Tibial nerve (tissue), 4 donors: ENCODE measurements at regions not wholly inside any gene's neighbourhood (a gene's known extent, or its start where the extent isn't known, plus 50 kb on each side); places are given as distances from the start of the nearest gene placed in this dataset.

Experiments
- DNase-seq, 2 donors: peaks; one replicate each; pipeline ENCODE4 v3.0.0-alpha.2; 2019; ENCODE audit warnings: low spot score in 2 of 2
- H3K27ac ChIP-seq, 4 donors: fragments of 200-600 bp; sonication (generic) in 3 of 4; one replicate each; pipeline ENCODE4 v1.5.1; 2017 to 2019; ENCODE audit warnings: mild to moderate bottlenecking in 1 of 4
- H3K27me3 ChIP-seq, 2 donors: fragments of 200-600 bp; sonication (generic) in 1 of 2; one replicate each; pipeline versions ENCODE4 v1.5.1 to v1.6.0; 2017 to 2019
- H3K36me3 ChIP-seq, 3 donors: fragments of 200-600 bp; sonication (generic); one replicate each; pipeline ENCODE4 v1.5.1; 2018 to 2019
- H3K4me1 ChIP-seq, 4 donors: fragments of 200-600 bp; sonication (generic) in 3 of 4; one replicate each; pipeline ENCODE4 v1.5.1; 2017 to 2019
- H3K4me3 ChIP-seq, 4 donors: fragments of 200-600 bp; sonication (generic) in 3 of 4; one replicate each; pipeline ENCODE4 v1.5.1; 2017 to 2019; ENCODE audit warnings: mild to moderate bottlenecking in 1 of 4, moderate library complexity in 1 of 4
- H3K9me3 ChIP-seq, 4 donors: fragments of 200-600 bp; sonication (generic) in 3 of 4; one replicate each; pipeline ENCODE4 v1.5.1; 2017 to 2019
- EP300 ChIP-seq, 2 donors: sonication (generic); formaldehyde crosslinking; IDR thresholded peaks; one replicate each; pipeline ENCODE4 v1.6.1; 2017; ENCODE audit warnings: antibody characterized with exemption in 2 of 2, mild to moderate bottlenecking in 1 of 2
- POLR2A ChIP-seq, 2 donors: fragments of 450-650 bp; IDR thresholded peaks; one replicate each; pipeline ENCODE4 v1.6.1; 2017; ENCODE audit warnings: antibody characterized with exemption in 2 of 2, mild to moderate bottlenecking in 2 of 2, moderate library complexity in 2 of 2
- WGBS, 2 donors: methylation state at CpG; one replicate each; pipeline ENCODE4 v1.1.5; 2018; 5-methylcytosine and 5-hydroxymethylcytosine counted together
- TF ChIP-seq, protein P1 (sequence below), 5 experiments: fragments of 200-600 bp in 3 of 5; fragments of 450-650 bp in 2 of 5; sonication (generic) in 3 of 5; IDR thresholded peaks; one replicate each; pipeline ENCODE4 v1.5.1; 2016 to 2019; ENCODE audit warnings: antibody characterized with exemption in 5 of 5, mild to moderate bottlenecking in 3 of 5, moderate library complexity in 2 of 5

DNA sequence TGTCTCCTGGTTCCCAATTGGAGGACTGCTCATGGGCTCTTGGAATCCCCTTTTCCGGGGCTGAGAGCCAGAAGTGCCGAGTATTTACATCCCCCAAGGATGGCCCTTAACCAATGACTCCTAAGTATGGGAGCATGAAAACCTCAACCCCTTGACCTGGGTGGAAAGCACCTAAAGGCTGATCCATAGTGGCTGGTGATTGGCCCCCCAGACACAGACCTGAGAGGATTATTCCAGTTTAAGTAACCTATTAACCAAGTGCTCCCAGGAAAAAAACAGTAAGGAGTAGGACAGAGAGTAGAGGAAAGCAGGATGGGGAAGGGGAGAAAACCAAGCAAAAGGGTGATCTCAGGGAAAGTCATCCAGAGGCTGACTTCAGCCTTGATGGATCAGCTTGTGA is 206.1 kb upstream of the RND3 start:
- Histone ChIP-seq H3K27me3 (no peaks in the 10 kb centered on the region), H3K27ac (no peak overlapping the region), H3K36me3 (no peaks in the 10 kb centered on the region), H3K4me3 (no peak overlapping the region), H3K9me3 (no peaks in the 10 kb centered on the region), H3K4me1 (peaks cover 0 to 23% (median 3%) of the 10 kb centered on the region in 4 donors)
- no peak for DNase-seq
- 79 to 85% methylated on average over 2 of the region's 2 CpGs for WGBS, 2 donors
- TF ChIP-seq EP300 (IDR thresholded peaks at IDR 0.05): no peak
- TF ChIP-seq, protein P1, sequence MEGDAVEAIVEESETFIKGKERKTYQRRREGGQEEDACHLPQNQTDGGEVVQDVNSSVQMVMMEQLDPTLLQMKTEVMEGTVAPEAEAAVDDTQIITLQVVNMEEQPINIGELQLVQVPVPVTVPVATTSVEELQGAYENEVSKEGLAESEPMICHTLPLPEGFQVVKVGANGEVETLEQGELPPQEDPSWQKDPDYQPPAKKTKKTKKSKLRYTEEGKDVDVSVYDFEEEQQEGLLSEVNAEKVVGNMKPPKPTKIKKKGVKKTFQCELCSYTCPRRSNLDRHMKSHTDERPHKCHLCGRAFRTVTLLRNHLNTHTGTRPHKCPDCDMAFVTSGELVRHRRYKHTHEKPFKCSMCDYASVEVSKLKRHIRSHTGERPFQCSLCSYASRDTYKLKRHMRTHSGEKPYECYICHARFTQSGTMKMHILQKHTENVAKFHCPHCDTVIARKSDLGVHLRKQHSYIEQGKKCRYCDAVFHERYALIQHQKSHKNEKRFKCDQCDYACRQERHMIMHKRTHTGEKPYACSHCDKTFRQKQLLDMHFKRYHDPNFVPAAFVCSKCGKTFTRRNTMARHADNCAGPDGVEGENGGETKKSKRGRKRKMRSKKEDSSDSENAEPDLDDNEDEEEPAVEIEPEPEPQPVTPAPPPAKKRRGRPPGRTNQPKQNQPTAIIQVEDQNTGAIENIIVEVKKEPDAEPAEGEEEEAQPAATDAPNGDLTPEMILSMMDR (IDR thresholded peaks at IDR 0.05): no peak
- no peak for TF ChIP-seq POLR2A (IDR thresholded peaks at IDR 0.05)

DNA sequence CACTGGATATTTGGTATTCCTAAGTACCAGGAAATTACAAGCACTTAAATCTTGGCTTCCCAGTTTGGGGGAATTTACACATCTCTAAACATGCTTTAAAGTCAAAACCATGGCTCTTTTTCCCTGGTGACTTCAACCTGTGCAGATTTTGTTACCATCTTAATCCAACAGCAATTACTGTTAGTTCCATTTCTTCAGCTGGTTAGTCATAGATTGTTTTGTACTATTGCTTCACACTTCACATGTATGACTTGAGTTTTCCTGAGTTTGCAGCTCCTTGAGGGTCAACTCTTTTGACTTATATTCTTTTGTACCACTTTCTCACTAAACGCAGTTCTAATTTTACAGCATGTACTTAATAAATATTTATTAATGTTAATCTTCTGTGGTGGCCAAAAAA is 203.4 kb upstream of the RND3 start:
- Histone ChIP-seq H3K27ac (no peak overlapping the region), H3K9me3 (no peaks in the 10 kb centered on the region), H3K4me3 (no peak overlapping the region), H3K36me3 (no peaks in the 10 kb centered on the region), H3K27me3 (no peaks in the 10 kb centered on the region), H3K4me1 (peaks cover 0 to 10% (median 3%) of the 10 kb centered on the region in 4 donors)
- WGBS, 2 donors: 85 to 96% methylated on average over 1 of the region's 1 CpG
- TF ChIP-seq, protein P1 (IDR thresholded peaks at IDR 0.05): no peak
- TF ChIP-seq POLR2A (IDR thresholded peaks at IDR 0.05) (no peak), EP300 (IDR thresholded peaks at IDR 0.05) (no peak)
- no peak for DNase-seq

DNA sequence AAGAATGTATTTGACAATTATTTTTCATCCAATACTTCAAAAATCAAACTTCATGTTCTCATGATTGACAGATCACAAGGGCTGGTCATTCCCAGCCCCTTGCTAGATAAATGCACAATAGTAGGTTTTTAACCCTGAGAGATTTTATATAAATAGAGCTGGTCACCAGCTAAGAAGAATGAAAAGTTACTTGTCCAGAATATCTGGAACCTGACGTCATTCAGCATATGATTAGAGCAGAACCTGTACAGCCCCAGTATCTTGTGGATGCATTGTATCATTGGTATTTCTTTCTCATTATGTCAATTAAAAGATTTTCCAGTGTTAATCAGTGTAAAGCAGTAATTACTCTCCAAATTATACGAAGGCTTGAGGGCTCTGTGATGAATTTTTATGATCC is 202.8 kb upstream of the RND3 start:
- peaks cover 0 to 10% (median 3%) of the 10 kb centered on the region in 4 donors for H3K4me1 ChIP-seq
- DNase-seq: no peak
- H3K9me3 ChIP-seq: no peaks in the 10 kb centered on the region
- WGBS, 2 donors: 79 to 85% methylated on average over 2 of the region's 2 CpGs
- TF ChIP-seq POLR2A (IDR thresholded peaks at IDR 0.05) (no peak), EP300 (IDR thresholded peaks at IDR 0.05) (no peak)
- TF ChIP-seq, protein P1 (IDR thresholded peaks at IDR 0.05): no peak
- H3K27me3 ChIP-seq: no peaks in the 10 kb centered on the region
- H3K36me3 ChIP-seq: no peaks in the 10 kb centered on the region
- H3K27ac ChIP-seq: no peak overlapping the region
- no peak overlapping the region for H3K4me3 ChIP-seq

DNA sequence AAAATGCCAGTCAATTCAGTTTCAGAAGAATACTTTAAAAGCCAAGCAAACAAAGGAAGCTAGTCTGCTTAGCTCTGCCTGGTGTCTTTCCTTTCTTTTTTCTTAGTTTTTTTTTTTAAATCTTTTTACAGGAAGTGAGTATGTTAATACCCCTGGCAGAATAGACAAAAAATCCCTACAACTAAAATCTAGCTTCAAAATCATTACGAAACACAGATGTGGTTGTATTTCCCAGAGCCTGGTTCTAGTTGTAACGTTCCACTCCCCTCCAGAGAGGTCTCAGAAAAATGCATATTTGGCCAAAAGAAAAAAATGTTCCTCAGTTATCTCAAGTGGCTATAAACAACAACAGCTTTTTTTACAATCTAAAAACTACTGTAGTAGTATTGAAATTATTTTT is 202.1 kb upstream of the RND3 start:
- Histone ChIP-seq H3K36me3 (no peaks in the 10 kb centered on the region), H3K27me3 (no peaks in the 10 kb centered on the region), H3K27ac (no peak overlapping the region), H3K4me3 (no peak overlapping the region), H3K4me1 (peaks cover 0 to 10% (median 3%) of the 10 kb centered on the region in 4 donors), H3K9me3 (no peaks in the 10 kb centered on the region)
- TF ChIP-seq EP300 (IDR thresholded peaks at IDR 0.05) (no peak), POLR2A (IDR thresholded peaks at IDR 0.05) (no peak)
- TF ChIP-seq, protein P1 (IDR thresholded peaks at IDR 0.05): no peak
- 22 to 28% methylated on average over 2 of the region's 2 CpGs for WGBS, 2 donors
- no peak for DNase-seq

DNA sequence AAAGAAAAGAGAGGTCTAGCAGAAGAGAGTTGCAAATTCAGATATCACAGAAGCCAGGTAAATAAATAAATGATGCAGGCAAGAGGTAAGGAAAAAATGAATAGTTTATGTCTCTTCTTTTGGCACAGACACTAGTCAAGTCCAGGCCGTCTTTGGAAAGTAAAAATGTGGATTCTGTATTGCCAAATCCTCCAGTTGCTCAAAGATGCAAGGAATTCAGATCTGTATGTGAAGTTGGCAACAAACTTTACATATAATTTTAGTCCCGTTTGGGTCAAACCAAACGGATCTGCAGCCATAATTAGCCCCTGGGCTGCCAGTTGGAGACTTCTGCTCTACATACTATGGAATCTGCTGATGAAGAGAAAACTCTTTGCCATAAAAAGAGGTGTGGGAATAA is 200.5 kb upstream of the RND3 start:
- TF ChIP-seq, protein P1 (IDR thresholded peaks at IDR 0.05): no peak
- TF ChIP-seq EP300 (IDR thresholded peaks at IDR 0.05) (no peak), POLR2A (IDR thresholded peaks at IDR 0.05) (no peak)
- Histone ChIP-seq H3K27me3 (no peaks in the 10 kb centered on the region), H3K4me3 (no peak overlapping the region), H3K36me3 (no peaks in the 10 kb centered on the region), H3K4me1 (peaks cover 0 to 10% (median 3%) of the 10 kb centered on the region in 4 donors), H3K9me3 (no peaks in the 10 kb centered on the region), H3K27ac (no peak overlapping the region)
- DNase-seq: no peak
- 61 to 67% methylated on average over 3 of the region's 3 CpGs for WGBS, 2 donors
